Gastrocnemius medialis (tissue), 4 donors: ENCODE measurements at regions not wholly inside any gene's neighbourhood (a gene's known extent, or its start where the extent isn't known, plus 50 kb on each side); places are given as distances from the start of the nearest gene placed in this dataset.

Experiments used
- ATAC-seq, 2 donors: fragments of 150-250 bp; one replicate each; pipeline ENCODE4 v1.9.1; 2016
- DNase-seq, 2 donors: peaks; one replicate each; pipeline ENCODE4 v3.0.0-alpha.2; 2019
- H3K27ac ChIP-seq, 4 donors: fragments of 200-600 bp; sonication (generic); 1 replicate in 1 of 4; 2 replicates in 3 of 4; pipeline ENCODE4 v1.5.1; 2016 to 2018; ENCODE audit warnings: mild to moderate bottlenecking in 2 of 4, moderate library complexity in 1 of 4
- H3K27me3 ChIP-seq, 3 donors: fragments of 200-600 bp; sonication (generic) in 2 of 3; 1 replicate in 1 of 3; 2 replicates in 2 of 3; pipeline versions ENCODE4 v1.5.1 to v1.6.0; 2016 to 2019; ENCODE audit warnings: mild to moderate bottlenecking in 1 of 3, moderate library complexity in 1 of 3
- H3K36me3 ChIP-seq, 2 donors: fragments of 200-600 bp; sonication (generic) in 1 of 2; one replicate each; pipeline ENCODE4 v1.5.1; 2017 to 2018
- H3K4me1 ChIP-seq, 2 donors: fragments of 200-600 bp; sonication (generic) in 1 of 2; one replicate each; pipeline ENCODE4 v1.5.1; 2016 to 2017; ENCODE audit warnings: mild to moderate bottlenecking in 2 of 2
- H3K4me3 ChIP-seq, 4 donors: fragments of 200-600 bp; sonication (generic) in 3 of 4; 1 replicate in 1 of 4; 2 replicates in 3 of 4; pipeline ENCODE4 v1.5.1; 2016 to 2019; ENCODE audit warnings: mild to moderate bottlenecking in 2 of 4
- H3K9me3 ChIP-seq, 3 donors: fragments of 200-600 bp; sonication (generic) in 2 of 3; 1 replicate in 1 of 3; 2 replicates in 2 of 3; pipeline ENCODE4 v1.5.1; 2016 to 2019
- POLR2A ChIP-seq, 2 donors: fragments of 450-650 bp; IDR thresholded peaks; one replicate each; pipeline ENCODE4 v1.6.1; 2017; ENCODE audit warnings: antibody characterized with exemption in 2 of 2, mild to moderate bottlenecking in 2 of 2, moderate library complexity in 2 of 2
- in situ Hi-C, 4 donors: fragments of 200-750 bp; cut with MboI; loops; one replicate each; pipeline versions ENCODE4 v1.15.0 to v1.8.0; 2017; ENCODE audit warnings: low sequenced_read_pairs in 4 of 4
- intact Hi-C: fragments of 100-400 bp; cut with DNase I; formaldehyde crosslinking; loops from one replicate; pipeline ENCODE4 v1.15.1; 2023; ENCODE audit warnings: low total_unique reads
- TF ChIP-seq, protein P1 (sequence below), 5 experiments: fragments of 450-650 bp in 3 of 5; fragments of 200-600 bp in 2 of 5; sonication (generic) in 2 of 5; IDR thresholded peaks in 4 of 5; conservative IDR thresholded peaks in 1 of 5; 1 replicate in 4 of 5; 2 replicates in 1 of 5; pipeline ENCODE4 v1.5.1; 2016 to 2019; ENCODE audit warnings: antibody characterized with exemption in 5 of 5, mild to moderate bottlenecking in 3 of 5, moderate library complexity in 3 of 5

DNA sequence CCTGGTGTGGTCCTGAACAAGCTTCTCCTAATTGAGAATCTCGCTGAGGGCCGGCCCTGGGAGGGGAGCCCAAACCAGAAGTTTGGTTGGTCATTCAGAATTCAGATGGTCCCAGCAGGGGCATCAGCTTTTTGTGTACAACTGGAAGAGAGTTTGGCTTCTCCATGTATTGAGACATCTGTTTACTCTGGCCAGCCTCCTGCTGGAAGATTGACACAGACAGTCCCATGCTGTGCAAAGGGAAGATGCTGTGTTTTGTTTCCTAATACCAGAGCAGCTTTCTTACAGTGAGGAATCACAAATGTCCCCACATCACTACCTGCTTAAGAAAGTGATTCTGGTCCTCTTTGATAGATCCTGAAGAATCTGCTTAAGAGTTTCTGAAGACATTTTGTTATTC, 97.8 kb downstream of the PLEKHG1 start:
- Histone ChIP-seq H3K27me3 (no peaks in the 10 kb centered on the region), H3K27ac (no peak overlapping the region), H3K4me1 (no peaks in the 10 kb centered on the region), H3K4me3 (no peak overlapping the region), H3K9me3 (no peaks in the 10 kb centered on the region), H3K36me3 (no peaks in the 10 kb centered on the region)
- peak in 1 of 2 donors; percentile 42 for DNase-seq
- in situ Hi-C loops (no loop called here), intact Hi-C loops (no loop called here)
- no peak for TF ChIP-seq POLR2A (IDR thresholded peaks at IDR 0.05)
- TF ChIP-seq, protein P1, sequence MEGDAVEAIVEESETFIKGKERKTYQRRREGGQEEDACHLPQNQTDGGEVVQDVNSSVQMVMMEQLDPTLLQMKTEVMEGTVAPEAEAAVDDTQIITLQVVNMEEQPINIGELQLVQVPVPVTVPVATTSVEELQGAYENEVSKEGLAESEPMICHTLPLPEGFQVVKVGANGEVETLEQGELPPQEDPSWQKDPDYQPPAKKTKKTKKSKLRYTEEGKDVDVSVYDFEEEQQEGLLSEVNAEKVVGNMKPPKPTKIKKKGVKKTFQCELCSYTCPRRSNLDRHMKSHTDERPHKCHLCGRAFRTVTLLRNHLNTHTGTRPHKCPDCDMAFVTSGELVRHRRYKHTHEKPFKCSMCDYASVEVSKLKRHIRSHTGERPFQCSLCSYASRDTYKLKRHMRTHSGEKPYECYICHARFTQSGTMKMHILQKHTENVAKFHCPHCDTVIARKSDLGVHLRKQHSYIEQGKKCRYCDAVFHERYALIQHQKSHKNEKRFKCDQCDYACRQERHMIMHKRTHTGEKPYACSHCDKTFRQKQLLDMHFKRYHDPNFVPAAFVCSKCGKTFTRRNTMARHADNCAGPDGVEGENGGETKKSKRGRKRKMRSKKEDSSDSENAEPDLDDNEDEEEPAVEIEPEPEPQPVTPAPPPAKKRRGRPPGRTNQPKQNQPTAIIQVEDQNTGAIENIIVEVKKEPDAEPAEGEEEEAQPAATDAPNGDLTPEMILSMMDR (IDR thresholded peaks at IDR 0.05 in 4 of 5, conservative IDR thresholded peaks at IDR 0.05 in 1 of 5), result no peak
- peak; percentile 50 to 70 for ATAC-seq

- no peaks in the 10 kb centered on the region for H3K36me3 ChIP-seq
- intact Hi-C loops, result no loop called here
- DNase-seq, result no peak
- no peaks in the 10 kb centered on the region for H3K27me3 ChIP-seq
- no peak overlapping the region for H3K4me3 ChIP-seq
- no peak for ATAC-seq
- no peak overlapping the region for H3K27ac ChIP-seq
- no peak for TF ChIP-seq POLR2A (IDR thresholded peaks at IDR 0.05)
- TF ChIP-seq, protein P1 (IDR thresholded peaks at IDR 0.05 in 4 of 5, conservative IDR thresholded peaks at IDR 0.05 in 1 of 5), result no peak
- no peaks in the 10 kb centered on the region for H3K4me1 ChIP-seq
- in situ Hi-C loops, result no loop called here
- H3K9me3 ChIP-seq, result no peaks in the 10 kb centered on the region
Measured at GRCh38 chr6:150698391-150698790, 98.7 kb downstream of the PLEKHG1 start.

GRCh38 chr6:150702675-150703074, 103.0 kb downstream of the PLEKHG1 start:
- H3K27me3 ChIP-seq, result no peaks in the 10 kb centered on the region
- H3K9me3 ChIP-seq, result no peaks in the 10 kb centered on the region
- in situ Hi-C loops (no loop called here), intact Hi-C loops (no loop called here)
- TF ChIP-seq POLR2A (IDR thresholded peaks at IDR 0.05), result no peak
- TF ChIP-seq, protein P1 (IDR thresholded peaks at IDR 0.05 in 4 of 5, conservative IDR thresholded peaks at IDR 0.05 in 1 of 5), result no peak
- H3K4me3 ChIP-seq, result no peak overlapping the region
- H3K36me3 ChIP-seq, result no peaks in the 10 kb centered on the region
- no peaks in the 10 kb centered on the region for H3K4me1 ChIP-seq
- no peak for DNase-seq
- H3K27ac ChIP-seq, result no peak overlapping the region
- no peak for ATAC-seq

GRCh38 chr6:150704447-150705192, 104.9 kb downstream of the PLEKHG1 start:
- no peak overlapping the region for H3K4me3 ChIP-seq
- no peak overlapping the region for H3K27ac ChIP-seq
- no peaks in the 10 kb centered on the region for H3K4me1 ChIP-seq
- TF ChIP-seq, protein P1 (IDR thresholded peaks at IDR 0.05 in 4 of 5, conservative IDR thresholded peaks at IDR 0.05 in 1 of 5), result no peak
- no peak for TF ChIP-seq POLR2A (IDR thresholded peaks at IDR 0.05)
- intact Hi-C loops, result no loop called here
- ATAC-seq, result no peak
- in situ Hi-C loops, result no loop called here
- H3K36me3 ChIP-seq, result no peaks in the 10 kb centered on the region
- no peaks in the 10 kb centered on the region for H3K27me3 ChIP-seq
- H3K9me3 ChIP-seq, result no peaks in the 10 kb centered on the region
- no peak for DNase-seq

GRCh38 chr6:150705392-150705791, 105.7 kb downstream of the PLEKHG1 start:
- Histone ChIP-seq H3K27ac (no peak overlapping the region), H3K27me3 (no peaks in the 10 kb centered on the region), H3K4me1 (no peaks in the 10 kb centered on the region), H3K36me3 (no peaks in the 10 kb centered on the region), H3K9me3 (no peaks in the 10 kb centered on the region), H3K4me3 (no peak overlapping the region)
- ATAC-seq, result no peak
- DNase-seq, result no peak
- intact Hi-C loops (no loop called here), in situ Hi-C loops (no loop called here)
- TF ChIP-seq, protein P1 (IDR thresholded peaks at IDR 0.05 in 4 of 5, conservative IDR thresholded peaks at IDR 0.05 in 1 of 5), result no peak
- TF ChIP-seq POLR2A (IDR thresholded peaks at IDR 0.05), result no peak
